GM18868 (cell line): ENCODE measurements at regions not wholly inside any gene's neighbourhood (a gene's known extent, or its start where the extent isn't known, plus 50 kb on each side); places are given as distances from the start of the nearest gene placed in this dataset.

ENCODE experiments used
- ATAC-seq: cut with Tn5 transposase; IDR thresholded peaks from one replicate; pipeline ENCODE4 v1.9.1; 2021; ENCODE audit warnings: mild to moderate bottlenecking, moderate library complexity; ENCODE audit not compliant: unreplicated experiment

GRCh38 chr21:35770101-35770945 is 290.0 kb downstream of the SETD4 start:
- no peak for ATAC-seq

GRCh38 chr21:35768187-35768586 is 292.1 kb downstream of the SETD4 start:
- ATAC-seq = no peak

- ATAC-seq = no peak
Observed at GRCh38 chr21:35764586-35764985, 295.7 kb downstream of the SETD4 start.

DNA sequence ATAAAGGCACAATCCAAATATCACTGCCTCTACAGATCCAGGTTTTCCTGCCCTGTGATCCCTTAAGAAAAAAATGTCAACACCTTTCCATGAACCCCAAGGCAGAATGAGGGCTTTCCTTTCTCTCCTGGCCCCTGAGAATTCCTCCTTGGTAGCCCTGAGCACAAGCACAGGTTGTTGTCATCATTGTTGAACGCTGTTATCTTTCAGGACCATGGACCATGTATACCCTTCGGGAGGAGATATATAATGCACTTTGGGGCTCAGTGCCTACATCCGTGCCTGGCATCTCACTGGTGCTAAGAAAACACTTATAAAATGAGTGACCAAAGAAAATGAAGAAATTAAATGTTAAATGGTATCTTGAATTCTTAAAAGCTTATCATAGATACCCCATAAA is 296.2 kb downstream of the SETD4 start:
- no peak for ATAC-seq

DNA sequence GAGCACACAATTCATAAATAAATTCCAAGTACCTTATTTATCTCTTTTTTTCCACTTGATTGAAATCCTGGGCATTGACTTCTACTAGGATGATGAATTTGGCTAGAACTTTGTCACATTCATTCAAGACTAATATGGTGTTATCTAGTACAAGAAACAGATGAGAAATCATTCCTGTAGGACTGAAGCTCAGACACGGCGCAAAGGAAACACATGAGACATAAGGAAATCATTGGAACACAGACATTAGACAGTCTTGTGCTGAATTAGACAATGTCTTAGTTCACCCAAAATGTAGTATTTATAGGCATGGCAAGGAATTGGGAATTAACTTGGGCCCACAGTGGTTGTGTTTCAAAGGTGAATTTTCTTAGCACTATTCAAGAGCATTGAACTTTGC is 305.7 kb downstream of the SETD4 start:
- no peak for ATAC-seq

- no peak for ATAC-seq
Observed at GRCh38 chr21:35753308-35753707, 307.0 kb downstream of the SETD4 start.

- ATAC-seq = no peak
Observed at GRCh38 chr21:35751171-35751570, 309.2 kb downstream of the SETD4 start.

DNA sequence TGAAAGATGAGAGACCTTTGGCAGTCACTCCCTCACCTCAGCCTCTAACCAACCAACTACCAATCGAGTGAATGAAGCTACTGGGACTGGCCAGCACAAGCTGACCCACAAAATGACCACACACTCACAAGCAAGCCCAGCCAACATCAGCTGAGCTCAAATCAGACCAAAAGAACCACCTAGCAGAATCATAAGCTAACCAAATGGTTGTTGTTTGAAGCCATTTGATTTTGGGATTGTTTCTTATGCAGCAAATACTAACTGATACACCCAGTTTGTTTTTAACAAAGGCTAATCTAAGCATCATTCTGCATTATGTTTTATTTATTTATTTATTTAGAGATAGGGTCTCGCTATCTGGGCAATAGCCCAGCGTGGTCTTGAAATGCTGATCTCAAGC is 310.4 kb downstream of the SETD4 start:
- ATAC-seq = no peak

- ATAC-seq = no peak
Observed at GRCh38 chr21:35748678-35749314, 311.5 kb downstream of the SETD4 start.

DNA sequence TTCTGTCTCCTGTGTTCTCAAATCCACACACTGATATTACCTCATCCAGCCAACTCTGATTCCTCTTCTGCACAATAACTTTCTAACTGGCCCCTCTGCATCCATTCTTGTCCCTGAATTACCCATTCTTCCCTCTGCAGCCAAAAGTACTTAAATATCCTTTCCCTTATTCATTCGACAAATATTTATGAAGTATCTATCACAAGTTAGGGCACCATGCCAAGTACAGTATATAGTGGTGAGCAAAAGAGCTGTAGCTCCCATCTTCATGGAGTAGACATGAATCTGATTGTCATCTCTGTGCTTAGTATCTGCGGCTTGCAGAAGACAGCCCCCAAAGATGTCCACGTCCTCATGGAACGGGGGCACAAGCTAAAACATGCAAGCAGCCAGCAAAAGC is 316.8 kb downstream of the SETD4 start:
- no peak for ATAC-seq

DNA sequence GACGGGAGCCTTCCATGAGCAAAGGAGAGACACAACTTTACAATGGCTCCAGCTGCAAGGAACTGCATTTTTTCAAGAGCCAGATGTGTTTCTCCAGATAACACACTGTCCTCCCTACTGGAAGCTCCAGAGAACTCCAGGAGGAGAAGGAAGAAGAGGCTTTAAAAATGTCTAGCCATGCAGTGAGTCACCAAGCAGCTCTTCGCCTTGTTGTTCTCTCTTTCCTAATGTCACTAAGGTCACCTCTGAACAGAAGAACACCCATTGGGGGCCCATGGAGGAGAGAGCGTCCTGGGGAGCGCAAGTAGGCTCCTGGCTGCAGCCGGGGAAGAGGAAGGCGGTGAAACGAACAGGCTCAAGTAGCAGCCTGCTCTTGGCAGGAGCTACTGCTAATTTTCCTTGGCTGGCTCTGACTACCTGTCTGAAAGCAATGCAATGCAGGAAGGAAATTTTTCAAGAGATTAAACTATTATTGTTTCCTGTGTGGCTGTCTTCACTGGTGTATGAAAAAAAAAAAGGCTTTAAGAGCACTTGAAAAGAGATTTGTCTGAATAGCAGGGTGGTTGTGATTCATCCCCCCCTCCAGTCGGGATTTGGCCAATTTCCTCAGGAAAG is 321.9 kb downstream of the SETD4 start:
- ATAC-seq = no peak

DNA sequence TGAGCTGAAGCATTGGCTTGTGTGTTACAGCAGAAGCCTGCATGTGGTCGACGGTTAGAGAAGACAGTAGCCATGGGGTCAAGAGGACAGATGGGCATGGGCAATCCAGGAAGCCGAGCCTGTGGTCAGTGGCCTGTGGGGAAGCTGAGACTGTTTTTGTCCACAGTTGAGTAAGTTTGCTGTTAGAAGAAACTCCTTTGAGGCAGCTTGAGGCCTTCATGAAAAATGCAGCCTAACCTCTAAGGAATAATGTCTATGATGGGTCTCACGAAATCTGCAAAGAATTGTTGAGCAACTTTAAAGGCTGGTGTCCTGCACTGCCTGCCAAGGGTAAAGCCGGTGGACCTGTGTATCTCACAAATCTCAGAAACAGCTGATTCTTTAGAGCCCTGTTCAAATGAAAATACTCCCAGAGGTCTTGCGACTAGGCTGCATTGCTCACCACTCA is 322.4 kb downstream of the SETD4 start:
- no peak for ATAC-seq

GRCh38 chr21:35737449-35737848 is 322.9 kb downstream of the SETD4 start:
- no peak for ATAC-seq

GRCh38 chr21:35732788-35733187 is 327.5 kb downstream of the SETD4 start:
- ATAC-seq = no peak

- ATAC-seq = no peak
Observed at GRCh38 chr21:35730325-35730724, 330.0 kb downstream of the SETD4 start.

- no peak for ATAC-seq
Observed at GRCh38 chr21:35727830-35728229, 332.5 kb downstream of the SETD4 start.

GRCh38 chr21:35724156-35724555 is 336.2 kb downstream of the SETD4 start:
- ATAC-seq = no peak

DNA sequence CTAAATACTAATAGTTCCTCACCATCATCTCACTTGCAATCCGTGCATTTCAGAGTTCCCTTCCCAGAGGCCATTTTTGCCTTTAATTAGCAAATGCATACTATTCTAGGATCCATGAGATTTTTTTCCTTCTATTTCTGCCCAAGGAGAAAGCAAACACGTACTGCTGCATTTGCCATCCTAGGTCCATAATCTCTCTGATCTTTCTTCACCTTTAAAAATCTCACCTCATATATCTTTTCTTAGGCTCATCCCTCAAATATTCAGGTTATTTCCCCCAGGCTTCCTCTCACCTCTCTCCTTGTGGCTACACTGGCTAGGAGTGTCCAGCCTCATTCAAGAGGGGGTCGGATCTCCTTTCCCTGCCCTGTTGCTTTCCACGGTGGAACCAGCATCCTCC is 338.6 kb downstream of the SETD4 start:
- ATAC-seq = no peak

DNA sequence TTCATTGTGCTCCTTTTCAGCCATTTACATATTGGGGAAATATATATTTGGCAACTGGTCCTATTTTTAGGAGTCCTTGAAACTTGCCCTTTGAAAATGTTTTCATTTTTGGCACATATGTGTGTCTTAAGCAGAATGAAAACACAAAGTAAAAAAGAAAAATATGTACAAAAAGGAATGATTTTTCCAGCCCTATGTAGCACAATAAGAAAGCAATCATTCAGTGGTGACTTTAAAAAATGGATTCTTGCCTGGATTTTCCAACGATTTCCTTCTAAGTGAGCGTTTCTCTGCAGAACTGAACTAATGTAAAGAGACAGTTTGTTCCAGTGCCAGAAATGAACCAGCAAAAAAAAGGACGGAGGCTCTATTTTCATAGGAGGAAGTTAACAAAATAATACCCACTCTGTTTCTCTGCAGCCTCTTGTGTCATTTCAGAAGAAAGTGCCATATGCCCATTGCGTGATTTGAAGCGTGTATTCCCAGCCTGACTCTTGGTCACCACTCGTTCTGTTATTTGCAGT is 340.1 kb downstream of the SETD4 start:
- no peak for ATAC-seq

GRCh38 chr21:35719080-35719479 is 341.2 kb downstream of the SETD4 start:
- no peak for ATAC-seq

DNA sequence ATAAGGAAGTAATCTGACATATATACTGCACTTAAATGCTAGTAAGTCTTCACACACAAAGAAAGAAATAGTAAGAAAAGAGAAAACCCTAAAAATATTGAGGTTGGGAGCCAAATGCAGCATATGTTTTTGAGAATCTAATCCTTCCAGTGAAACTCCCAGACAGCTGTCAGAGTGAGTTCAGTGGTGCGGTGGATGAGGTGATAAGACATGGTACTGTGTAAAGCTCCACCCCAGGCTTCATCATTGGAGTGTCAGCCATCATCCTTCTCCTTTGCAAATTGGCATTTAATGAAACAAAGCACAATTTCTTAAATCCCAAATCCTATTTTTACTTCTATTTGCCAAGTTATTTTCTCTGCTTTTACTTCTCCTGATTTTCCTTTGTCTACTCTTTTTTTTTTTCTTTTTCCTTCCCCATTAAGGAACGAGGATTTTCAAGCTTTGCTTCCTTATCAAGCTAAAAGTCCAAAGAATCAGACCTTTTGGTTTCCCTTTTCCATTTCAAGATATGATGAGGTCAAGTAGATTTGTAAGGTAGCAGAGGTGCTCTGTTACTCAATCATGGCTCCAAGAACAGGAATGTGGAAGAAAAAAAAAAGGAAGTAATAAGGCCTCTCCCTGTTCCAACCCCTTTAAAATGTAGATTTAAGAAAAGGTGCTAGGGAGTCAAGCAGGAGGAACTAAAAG is 343.3 kb downstream of the SETD4 start:
- ATAC-seq = no peak
